PFSK-1 (cell line): ENCODE measurements at regions not wholly inside any gene's neighbourhood (a gene's known extent, or its start where the extent isn't known, plus 50 kb on each side); places are given as distances from the start of the nearest gene placed in this dataset.

Source experiments
- POLR2AphosphoS5 ChIP-seq: IDR thresholded peaks from 2 replicates; pipeline ENCODE4 v1.6.1; 2012; ENCODE audit warnings: low read depth, mild to moderate bottlenecking, control low read depth, low read length, moderate library complexity
- SIN3A ChIP-seq: IDR thresholded peaks from 2 replicates; pipeline ENCODE4 v1.6.1; 2012; ENCODE audit warnings: mild to moderate bottlenecking, low read length, moderate library complexity, borderline replicate concordance; ENCODE audit not compliant: insufficient read depth
- TAF1 ChIP-seq: IDR thresholded peaks from 2 replicates; pipeline ENCODE4 v1.6.1; 2012; ENCODE audit warnings: low read length, control low read depth, borderline replicate concordance; ENCODE audit not compliant: insufficient read depth
- TF ChIP-seq, protein P1 (sequence below), 2 experiments: IDR thresholded peaks; 2 replicates each; pipeline versions ENCODE4 v1.6.1 to v1.8.0; 2011 to 2012; ENCODE audit warnings: low read depth in 2 of 2, low read length in 2 of 2, control low read depth in 1 of 2, inconsistent platforms in 1 of 2, mild to moderate bottlenecking in 1 of 2, moderate library complexity in 1 of 2; ENCODE audit not compliant: insufficient read depth in 1 of 2

GRCh38 chr11:69370984-69371709 lies 77.2 kb downstream of the MYEOV start:
- TF ChIP-seq POLR2AphosphoS5 = no peak
- no peak for TF ChIP-seq TAF1
- TF ChIP-seq, protein P1, sequence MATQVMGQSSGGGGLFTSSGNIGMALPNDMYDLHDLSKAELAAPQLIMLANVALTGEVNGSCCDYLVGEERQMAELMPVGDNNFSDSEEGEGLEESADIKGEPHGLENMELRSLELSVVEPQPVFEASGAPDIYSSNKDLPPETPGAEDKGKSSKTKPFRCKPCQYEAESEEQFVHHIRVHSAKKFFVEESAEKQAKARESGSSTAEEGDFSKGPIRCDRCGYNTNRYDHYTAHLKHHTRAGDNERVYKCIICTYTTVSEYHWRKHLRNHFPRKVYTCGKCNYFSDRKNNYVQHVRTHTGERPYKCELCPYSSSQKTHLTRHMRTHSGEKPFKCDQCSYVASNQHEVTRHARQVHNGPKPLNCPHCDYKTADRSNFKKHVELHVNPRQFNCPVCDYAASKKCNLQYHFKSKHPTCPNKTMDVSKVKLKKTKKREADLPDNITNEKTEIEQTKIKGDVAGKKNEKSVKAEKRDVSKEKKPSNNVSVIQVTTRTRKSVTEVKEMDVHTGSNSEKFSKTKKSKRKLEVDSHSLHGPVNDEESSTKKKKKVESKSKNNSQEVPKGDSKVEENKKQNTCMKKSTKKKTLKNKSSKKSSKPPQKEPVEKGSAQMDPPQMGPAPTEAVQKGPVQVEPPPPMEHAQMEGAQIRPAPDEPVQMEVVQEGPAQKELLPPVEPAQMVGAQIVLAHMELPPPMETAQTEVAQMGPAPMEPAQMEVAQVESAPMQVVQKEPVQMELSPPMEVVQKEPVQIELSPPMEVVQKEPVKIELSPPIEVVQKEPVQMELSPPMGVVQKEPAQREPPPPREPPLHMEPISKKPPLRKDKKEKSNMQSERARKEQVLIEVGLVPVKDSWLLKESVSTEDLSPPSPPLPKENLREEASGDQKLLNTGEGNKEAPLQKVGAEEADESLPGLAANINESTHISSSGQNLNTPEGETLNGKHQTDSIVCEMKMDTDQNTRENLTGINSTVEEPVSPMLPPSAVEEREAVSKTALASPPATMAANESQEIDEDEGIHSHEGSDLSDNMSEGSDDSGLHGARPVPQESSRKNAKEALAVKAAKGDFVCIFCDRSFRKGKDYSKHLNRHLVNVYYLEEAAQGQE (IDR thresholded peaks at IDR 0.05; ENCODE audit: insufficient read depth in 1 of 2, low read depth in 2 of 2, low read length in 2 of 2) = no peak
- TF ChIP-seq SIN3A = no peak
